HG03520 (cell line): ENCODE measurements at regions not wholly inside any gene's neighbourhood (a gene's known extent, or its start where the extent isn't known, plus 50 kb on each side); places are given as distances from the start of the nearest gene placed in this dataset.
"Not testable (repeated sequence)": the region's sequence is repeated elsewhere in the genome, so short reads cannot be mapped to it uniquely, and the experiment has no call there.

ENCODE experiments used
- ATAC-seq: cut with Tn5 transposase; IDR thresholded peaks from one replicate; pipeline ENCODE4 v1.9.1; 2021; ENCODE audit warnings: mild to moderate bottlenecking, moderate library complexity; ENCODE audit not compliant: unreplicated experiment

- no peak for ATAC-seq
Measured at GRCh38 chr10:130696870-130697269, 560.7 kb downstream of the GLRX3 start.

GRCh38 chr10:130707389-130707979 lies 571.3 kb downstream of the GLRX3 start:
- ATAC-seq = no peak

DNA sequence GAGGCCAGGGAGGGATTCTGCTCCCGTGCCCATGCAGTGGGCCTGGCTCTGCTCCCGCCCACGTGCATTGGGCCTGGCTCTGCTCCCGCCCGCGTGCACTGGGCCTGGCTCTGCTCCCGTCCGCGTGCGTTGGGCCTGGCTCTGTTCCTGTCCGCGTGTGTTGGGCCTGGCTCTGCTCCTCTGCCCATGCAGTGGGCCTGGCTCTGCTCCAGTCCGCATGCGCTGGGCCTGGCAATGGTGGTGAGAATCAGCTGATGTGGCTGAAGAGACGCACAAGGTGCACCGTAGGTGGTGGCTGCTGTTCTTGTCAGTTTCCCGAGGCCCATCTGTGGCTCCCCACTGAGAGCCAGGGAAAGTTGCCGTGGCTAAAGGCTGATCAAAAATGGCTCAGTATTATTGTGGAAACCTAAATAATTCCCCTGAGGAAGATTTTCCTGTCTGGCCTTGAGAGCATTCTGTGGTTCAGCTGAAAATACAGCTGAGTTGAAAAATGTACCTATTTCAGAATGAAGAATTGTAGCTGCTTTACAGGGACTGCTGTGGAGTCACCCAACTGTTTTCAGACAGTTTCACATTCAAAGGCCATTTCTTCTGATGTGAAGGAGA lies 572.4 kb downstream of the GLRX3 start:
- no peak for ATAC-seq

DNA sequence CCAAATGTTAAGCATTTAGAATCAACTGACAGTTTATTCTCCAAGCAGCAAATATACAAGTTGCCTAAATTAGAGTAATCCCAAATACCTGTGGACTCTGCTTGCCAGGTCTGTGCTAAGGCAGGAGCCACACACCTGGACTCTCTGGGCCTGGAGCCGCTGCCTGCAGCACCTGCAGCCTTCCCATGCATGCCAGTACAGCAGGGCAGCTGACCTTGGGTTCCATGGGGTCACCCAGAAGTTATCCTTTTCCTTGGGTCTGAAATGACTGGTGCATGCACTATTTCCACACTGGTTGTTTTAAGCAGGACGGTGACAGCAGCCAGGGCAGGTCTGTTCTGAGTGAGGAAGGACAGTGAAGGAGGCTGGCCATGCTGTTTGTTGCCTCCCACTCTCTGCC lies 573.2 kb downstream of the GLRX3 start:
- ATAC-seq = no peak

DNA sequence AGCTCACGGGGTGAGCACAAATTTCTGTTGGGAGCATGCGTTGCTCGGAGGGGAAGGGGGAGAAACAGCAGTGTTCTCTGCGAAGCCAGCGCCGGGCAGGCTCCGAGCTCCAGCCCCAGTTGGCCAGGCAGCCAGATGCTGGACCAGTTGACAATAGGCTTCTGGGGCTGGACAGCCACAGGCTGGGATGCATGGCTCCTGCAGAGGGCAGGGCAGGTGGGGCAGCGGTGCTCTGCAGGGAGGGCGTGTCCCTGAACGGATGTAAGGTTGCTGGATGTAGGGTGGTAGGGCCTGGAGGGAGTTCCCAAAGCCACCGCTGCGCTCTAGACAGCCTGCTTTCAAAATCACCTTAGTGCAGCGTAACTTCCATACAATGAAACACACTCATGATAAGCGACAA lies 574.9 kb downstream of the GLRX3 start:
- ATAC-seq = no peak

- no peak for ATAC-seq
Measured at GRCh38 chr10:130713135-130713534, 576.9 kb downstream of the GLRX3 start.

- no peak for ATAC-seq
Measured at GRCh38 chr10:130713731-130714130, 577.5 kb downstream of the GLRX3 start.

- ATAC-seq = no peak
Measured at GRCh38 chr10:130714742-130715467, 578.7 kb downstream of the GLRX3 start.

DNA sequence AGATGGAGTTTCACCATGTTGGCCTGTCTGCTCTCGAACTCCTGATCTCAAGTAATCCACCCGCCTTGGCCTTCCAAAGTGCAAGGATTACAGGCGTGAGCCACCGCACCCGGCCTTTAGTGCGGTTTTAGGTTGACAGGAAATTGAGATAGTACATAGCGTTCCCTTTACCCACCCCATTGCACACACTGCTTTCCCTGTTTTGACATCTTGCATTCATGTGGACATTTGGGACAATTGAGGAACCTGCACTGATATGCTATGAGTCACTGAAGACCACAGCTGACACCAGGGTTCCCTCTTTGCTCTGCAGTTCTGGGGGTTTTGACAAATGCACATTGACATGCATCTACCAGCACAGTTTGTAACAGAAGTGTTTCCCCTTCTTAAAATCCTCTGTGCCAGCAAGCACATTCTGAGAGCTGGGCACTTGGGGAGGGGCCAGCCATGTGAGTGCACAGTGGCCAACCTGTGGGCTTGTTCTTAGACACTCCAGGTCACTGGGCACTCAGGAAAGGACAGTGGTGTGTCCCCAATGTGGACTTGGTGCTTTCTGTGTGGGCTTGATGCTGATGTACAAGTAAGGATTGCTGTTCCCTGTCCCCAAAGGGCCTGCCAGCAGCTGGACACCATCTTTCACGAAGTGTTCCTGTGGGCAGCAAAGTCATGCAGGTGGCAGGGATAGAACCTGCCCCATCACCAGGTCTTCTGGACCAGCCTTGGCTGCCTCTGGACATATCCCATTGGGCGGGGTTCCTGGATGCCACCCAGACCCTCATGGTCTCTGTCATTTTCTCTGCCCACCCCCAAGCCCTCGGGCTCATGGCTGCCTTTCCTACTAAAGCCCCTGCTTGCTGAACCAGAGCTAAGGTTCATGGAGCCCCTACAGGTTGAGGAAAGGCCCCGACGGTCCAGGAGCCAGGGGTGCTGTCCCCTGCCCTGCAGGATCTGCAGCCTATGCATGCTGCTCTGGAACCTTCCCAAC lies 579.8 kb downstream of the GLRX3 start:
- no peak for ATAC-seq

- no peak for ATAC-seq
Measured at GRCh38 chr10:130717083-130717482, 580.9 kb downstream of the GLRX3 start.

DNA sequence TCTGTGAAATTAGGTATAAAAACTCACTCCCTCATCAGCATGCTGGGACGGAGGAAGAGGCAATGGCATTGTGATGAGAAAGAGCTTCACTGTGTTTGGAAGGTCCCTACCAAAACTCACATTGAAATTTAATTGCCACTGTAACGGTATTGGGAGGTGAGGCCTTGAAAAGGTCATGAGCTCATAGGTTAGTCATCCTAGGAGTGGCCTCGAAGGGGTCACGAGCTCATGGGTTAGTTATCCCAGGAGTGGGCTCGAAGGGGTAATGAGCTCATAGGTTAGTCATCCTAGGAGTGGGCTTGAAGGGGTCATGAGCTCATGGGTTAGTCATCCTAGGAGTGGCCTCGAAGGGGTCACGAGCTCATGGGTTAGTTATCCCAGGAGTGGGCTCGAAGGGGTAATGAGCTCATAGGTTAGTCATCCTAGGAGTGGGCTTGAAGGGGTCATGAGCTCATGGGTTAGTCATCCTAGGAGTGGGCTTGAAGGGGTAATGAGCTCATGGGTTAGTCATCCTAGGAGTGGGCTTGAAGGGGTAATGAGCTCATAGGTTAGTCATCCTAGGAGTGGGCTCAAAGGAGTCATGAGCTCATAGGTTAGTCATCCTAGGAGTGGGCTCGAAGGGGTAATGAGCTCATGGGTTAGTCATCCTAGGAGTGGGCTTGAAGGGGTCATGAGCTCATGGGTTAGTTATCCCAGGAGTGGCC lies 582.7 kb downstream of the GLRX3 start:
- not testable (repeated sequence) for ATAC-seq

- ATAC-seq = no peak
Measured at GRCh38 chr10:130719448-130719752, 583.2 kb downstream of the GLRX3 start.

DNA sequence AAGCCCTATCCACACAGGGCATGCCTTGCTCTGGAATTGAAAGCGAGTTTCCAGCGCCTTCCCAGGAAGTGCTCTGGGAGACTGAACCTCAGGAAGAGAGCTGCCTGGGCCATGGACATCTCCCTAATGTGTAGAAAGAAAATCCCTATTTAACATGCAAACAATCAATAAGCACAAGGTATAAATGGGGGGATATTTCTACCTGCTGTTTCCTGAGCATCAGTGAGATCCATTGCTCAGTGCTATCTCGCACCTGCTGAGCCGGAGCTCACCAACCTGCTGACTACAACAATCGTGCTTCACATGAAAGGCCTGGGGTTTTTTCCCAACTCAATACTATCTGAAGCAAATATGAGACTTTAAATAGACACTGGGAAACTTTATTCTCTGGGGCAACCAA lies 584.0 kb downstream of the GLRX3 start:
- no peak for ATAC-seq

GRCh38 chr10:130721971-130722370 lies 585.8 kb downstream of the GLRX3 start:
- no peak for ATAC-seq

DNA sequence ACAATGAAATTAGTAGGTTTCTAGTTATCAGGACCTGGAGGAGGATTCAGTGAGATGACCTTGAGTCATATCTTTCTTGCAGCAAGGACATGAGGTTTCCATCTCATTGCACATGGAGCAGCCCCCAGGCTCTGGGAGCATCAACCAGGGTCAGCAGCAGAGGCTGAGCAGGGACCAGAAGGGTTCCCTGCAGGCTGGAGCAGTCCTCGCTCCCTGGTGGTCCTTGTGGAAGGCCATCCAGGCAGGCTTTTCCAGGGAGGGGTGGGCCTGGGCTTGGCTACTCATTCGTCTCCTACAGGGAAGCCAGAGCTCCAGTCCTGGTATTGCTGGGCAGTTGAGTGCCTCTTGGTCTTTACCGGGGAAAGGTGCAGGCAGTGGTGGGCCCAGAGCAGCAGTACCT lies 587.5 kb downstream of the GLRX3 start:
- ATAC-seq = no peak

- ATAC-seq = no peak
Measured at GRCh38 chr10:130725474-130725970, 586.0 kb downstream of the TCERG1L start.

DNA sequence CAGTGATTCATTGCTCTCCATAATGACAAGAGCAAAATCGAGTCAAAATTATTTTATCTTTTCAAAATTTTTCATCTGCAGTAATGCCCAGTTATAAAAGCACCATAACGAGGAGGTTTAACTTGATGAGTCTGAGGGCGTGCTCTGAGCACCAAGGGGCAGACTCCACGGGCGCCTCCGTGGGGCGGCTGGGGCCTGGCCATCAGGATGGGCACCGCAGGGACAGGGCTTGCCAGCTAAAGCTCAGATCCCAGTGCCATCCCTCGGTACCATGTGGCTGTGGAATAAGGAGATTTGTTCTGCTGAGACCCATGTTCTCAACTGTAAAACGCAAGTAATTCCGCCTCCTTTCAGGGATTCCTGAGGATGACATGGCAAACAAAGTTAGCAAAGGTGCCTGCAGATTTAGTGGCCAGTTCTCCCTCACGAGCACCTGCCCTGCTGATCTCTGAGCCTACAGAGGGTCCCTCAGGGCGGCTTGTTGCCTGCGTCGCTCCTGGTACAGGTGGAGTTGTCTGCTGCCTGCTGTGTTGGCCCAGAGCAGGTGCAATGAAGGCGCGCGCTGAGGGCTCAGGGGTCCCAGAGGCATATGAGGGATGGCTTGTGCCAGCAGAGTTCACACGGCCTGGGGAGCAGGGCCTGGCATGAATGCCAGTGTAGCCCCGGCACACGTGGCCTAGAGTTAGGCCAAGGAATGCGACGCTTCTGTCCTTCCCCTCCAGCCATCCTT lies 584.4 kb downstream of the TCERG1L start:
- ATAC-seq = no peak

DNA sequence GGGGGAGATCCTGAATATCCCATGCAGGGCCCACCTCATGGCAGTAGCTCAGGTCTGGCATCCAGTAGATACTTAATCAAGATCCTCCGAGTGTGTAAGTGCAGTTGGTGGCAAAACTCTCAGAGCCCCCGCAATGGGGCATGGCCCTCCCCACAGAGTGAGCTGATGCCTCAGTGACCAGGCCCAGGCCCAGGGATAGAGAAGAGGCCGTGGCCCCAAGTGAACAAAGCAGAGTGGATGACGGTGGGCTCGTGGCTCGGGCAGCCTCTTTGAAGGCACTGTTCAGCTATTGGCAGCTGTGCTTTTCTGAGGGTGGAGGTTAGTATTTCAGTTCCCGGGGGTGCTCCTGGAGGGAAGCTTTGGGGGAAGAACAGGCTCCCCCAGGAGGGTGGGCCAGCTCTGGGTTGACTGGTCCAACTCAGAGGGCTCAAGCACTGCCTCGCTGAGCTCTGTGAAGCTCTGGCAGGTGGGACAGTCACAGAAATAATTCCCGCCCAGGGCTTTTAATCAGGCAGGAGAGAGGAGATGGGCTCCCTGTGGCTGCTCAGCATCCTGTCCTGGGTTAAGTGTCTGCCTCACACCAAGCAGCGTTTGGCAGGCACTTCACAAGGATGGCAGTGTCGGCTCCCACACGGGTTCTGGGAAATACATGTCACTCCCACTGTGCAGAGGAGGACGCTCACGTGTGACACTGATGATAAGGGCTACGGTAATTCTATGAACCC lies 583.6 kb downstream of the TCERG1L start:
- ATAC-seq = no peak

DNA sequence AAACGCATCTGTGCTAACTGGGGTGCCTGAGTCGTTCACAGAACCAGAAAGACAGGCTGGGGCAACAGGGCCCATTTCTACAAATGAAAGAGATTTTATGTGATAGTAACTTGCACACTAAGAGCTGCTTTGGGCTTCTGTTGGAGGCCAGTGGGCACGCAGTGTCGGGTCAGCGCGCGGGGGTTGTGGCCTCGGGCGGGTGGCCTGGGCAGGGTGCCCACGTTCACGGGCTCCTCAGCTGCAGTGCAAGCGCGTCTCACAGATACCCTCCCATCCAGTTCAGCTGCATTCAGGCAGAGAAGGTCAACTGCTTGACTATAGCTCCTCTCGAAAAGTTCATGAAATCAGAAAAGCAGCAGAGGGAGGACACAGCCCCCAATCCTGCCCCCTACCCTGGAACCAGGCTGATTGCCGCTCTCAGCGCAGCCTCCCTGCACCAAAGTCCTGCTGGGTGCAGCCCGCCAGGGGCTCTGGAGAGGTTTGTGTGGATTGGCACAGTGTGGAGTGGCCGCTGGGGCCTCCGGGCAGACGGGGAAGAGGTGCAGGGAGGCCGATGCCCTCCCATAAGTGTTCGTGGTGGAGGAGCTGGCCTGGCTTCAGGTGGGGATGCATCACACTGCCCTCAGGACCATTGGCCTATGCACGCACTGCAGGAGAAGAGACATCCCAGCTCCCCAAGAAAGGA lies 582.8 kb downstream of the TCERG1L start:
- ATAC-seq = no peak
